PC-3 (cell line): ENCODE measurements at regions not wholly inside any gene's neighbourhood (a gene's known extent, or its start where the extent isn't known, plus 50 kb on each side); places are given as distances from the start of the nearest gene placed in this dataset.

ENCODE experiments used
- ATAC-seq: fragments of 200-7000 bp; cut with Tn5 transposase; 2 replicates; pipeline ENCODE4 v1.9.1; 2020; ENCODE audit warnings: mild to moderate bottlenecking, moderate library complexity
- BruUV-seq: library from RNA; stranded (reverse); fragments of 400-500 nt; replicated peaks from 2 replicates; lab custom pipeline; 2021; lab: Mats Ljungman, UMichigan
- CTCF ChIA-PET: fragments of 300-600 bp; sonication (Branson Sonifier 250); formaldehyde crosslinking; loops from one replicate; lab custom pipeline; 2022; ENCODE audit warnings: antibody characterized with exemption; lab: Charles Lee
- POLR2A ChIA-PET: fragments of 300-600 bp; sonication (Branson Sonifier 250); formaldehyde crosslinking; loops from one replicate; lab custom pipeline; 2022; ENCODE audit warnings: antibody characterized with exemption; ENCODE audit not compliant: unreplicated experiment; lab: Charles Lee
- DNase-seq: peaks from one replicate; pipeline ENCODE4 v3.0.0-alpha.2; 2015
- H2AFZ ChIP-seq: fragments of 300-600 bp; sonication (generic); 2 replicates; pipeline ENCODE4 v1.6.0; 2016; ENCODE audit warnings: antibody characterized with exemption, low read length
- H3F3A ChIP-seq: fragments of 300-600 bp; sonication (generic); one replicate; pipeline ENCODE4 v1.6.0; 2017; ENCODE audit warnings: antibody characterized with exemption, low read length, control low read depth, mild to moderate bottlenecking; ENCODE audit not compliant: unreplicated experiment
- H3K27ac ChIP-seq: fragments of 300-600 bp; sonication (generic); 2 replicates; pipeline ENCODE4 v1.5.1; 2016; ENCODE audit warnings: mild to moderate bottlenecking, low read length
- H3K27me3 ChIP-seq: fragments of 300-600 bp; sonication (generic); 2 replicates; pipeline ENCODE4 v1.6.1; 2016; ENCODE audit warnings: low read length, mixed read lengths
- H3K36me3 ChIP-seq: fragments of 300-600 bp; sonication (generic); 2 replicates; pipeline ENCODE4 v1.6.1; 2016; ENCODE audit warnings: low read depth, mixed run types, low read length, mixed read lengths
- H3K4me1 ChIP-seq: fragments of 300-600 bp; sonication (generic); 2 replicates; pipeline ENCODE4 v1.5.1; 2016; ENCODE audit warnings: low read length; ENCODE audit not compliant: insufficient read depth
- H3K4me2 ChIP-seq: fragments of 300-600 bp; sonication (generic); 2 replicates; pipeline ENCODE4 v1.6.0; 2016; ENCODE audit warnings: low read length
- H3K4me3 ChIP-seq: fragments of 300-600 bp; sonication (generic); 2 replicates; pipeline ENCODE4 v1.5.1; 2016; ENCODE audit warnings: mild to moderate bottlenecking, low read length, mixed read lengths
- H3K79me2 ChIP-seq: fragments of 300-600 bp; sonication (generic); 2 replicates; pipeline ENCODE4 v1.6.1; 2017; ENCODE audit warnings: low read length, mixed read lengths
- H3K9ac ChIP-seq: fragments of 300-600 bp; sonication (generic); 2 replicates; pipeline ENCODE4 v1.6.0; 2016; ENCODE audit warnings: mild to moderate bottlenecking, low read length
- H3K9me2 ChIP-seq: fragments of 300-600 bp; sonication (generic); replicated peaks from 2 replicates; pipeline ENCODE4 v1.6.1; 2016; ENCODE audit warnings: mixed run types, low read length, mixed read lengths
- H3K9me3 ChIP-seq: fragments of 300-600 bp; sonication (generic); 2 replicates; pipeline ENCODE4 v1.6.1; 2016; ENCODE audit warnings: low read length, mixed read lengths
- H4K20me1 ChIP-seq: fragments of 300-600 bp; sonication (generic); 2 replicates; pipeline ENCODE4 v1.6.1; 2016; ENCODE audit warnings: low read length, mixed read lengths
- CTCF ChIP-seq: fragments of 300-600 bp; sonication (generic); conservative IDR thresholded peaks from 2 replicates; pipeline ENCODE4 v1.5.1; 2017; ENCODE audit warnings: antibody characterized with exemption, low read depth, mild to moderate bottlenecking, low read length
- EZH2 ChIP-seq: fragments of 300-600 bp; sonication (generic); IDR thresholded peaks from one replicate; pipeline ENCODE4 v1.6.1; 2017; ENCODE audit warnings: antibody characterized with exemption, mild to moderate bottlenecking, low read length; ENCODE audit not compliant: unreplicated experiment
- EZH2phosphoT487 ChIP-seq: fragments of 300-600 bp; sonication (generic); IDR thresholded peaks from 2 replicates; pipeline ENCODE4 v1.6.1; 2018; ENCODE audit warnings: mild to moderate bottlenecking, antibody characterized with exemption, low read length, borderline replicate concordance
- intact Hi-C: fragments of 100-400 bp; cut with micrococcal nuclease; formaldehyde crosslinking; loops from 2 replicates; pipeline ENCODE4 v1.9.0; 2023

DNA sequence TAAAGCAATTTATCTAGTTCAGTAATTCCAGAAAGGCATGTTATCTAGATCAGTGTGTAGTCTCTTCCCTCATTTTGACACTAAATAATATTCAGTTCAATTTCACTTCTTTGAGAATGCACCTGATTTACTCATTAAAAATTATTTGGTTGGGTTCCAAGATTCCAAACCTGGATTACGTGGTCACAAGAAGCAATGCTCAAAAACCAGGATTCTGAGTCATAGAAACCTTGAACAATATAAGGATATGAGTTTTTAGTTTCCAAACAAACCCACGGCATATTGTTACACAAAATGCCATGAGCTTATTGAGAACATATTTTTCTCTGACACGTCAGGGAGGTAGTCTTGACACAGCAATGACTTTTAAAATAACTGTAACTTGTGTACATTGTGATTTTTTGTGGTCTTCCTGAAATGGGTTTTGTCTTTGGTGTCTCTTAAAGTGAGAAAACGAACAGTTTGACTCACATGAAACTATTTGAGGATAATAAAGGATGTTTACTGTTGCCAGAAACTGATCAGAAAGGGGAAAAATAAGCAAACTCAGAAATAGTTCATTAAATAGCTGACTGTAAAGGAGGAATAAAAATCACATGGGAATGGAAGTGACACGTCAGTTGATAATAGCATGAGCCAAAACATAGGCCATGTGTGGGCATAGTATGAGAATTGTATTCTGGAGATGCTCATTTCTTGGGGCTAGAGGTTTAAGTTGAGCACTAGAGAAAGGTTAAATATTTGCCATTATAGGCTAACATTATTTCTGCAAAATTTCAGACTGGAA lies 617.7 kb upstream of the CDH2 start:
- Histone ChIP-seq H3K36me3 (no peaks in the 10 kb centered on the region), H2AFZ (no peak overlapping the region), H3K9me2 (no peaks in the 10 kb centered on the region), H3K4me3 (peak overlapping the region; percentile 5; the same call in 1 of the 2 replicates), H3K79me2 (no peaks in the 10 kb centered on the region), H3K4me2 (peak overlapping the region; percentile 67), H3K27ac (peak overlapping the region; percentile 89), H3K9ac (peak overlapping the region; percentile 56), H3K4me1 (peaks cover 51% of the 10 kb centered on the region), H3K27me3 (no peaks in the 10 kb centered on the region), H4K20me1 (no peaks in the 10 kb centered on the region), H3F3A (peaks cover 8% of the 10 kb centered on the region), H3K9me3 (no peaks in the 10 kb centered on the region)
- intact Hi-C loops = loop anchor here (2.0 kb wide), 1 partner anchor 40 kb away; no protein-coding TSS in a partner anchor
- TF ChIP-seq CTCF (no peak), EZH2 (no peak), EZH2phosphoT487 (no peak)
- peak; percentile 97 for DNase-seq
- no TSS peak for BruUV-seq
- ChIA-PET CTCF (interaction anchor here (0.6 kb wide), 1 partner anchor 750 kb away, joined by 3 read pairs; no protein-coding TSS in a partner anchor), POLR2A (interaction anchor here (0.7 kb wide), 1 partner anchor 916 kb away, joined by 5 read pairs; no protein-coding TSS in a partner anchor)
- ATAC-seq = peak; percentile 92

DNA sequence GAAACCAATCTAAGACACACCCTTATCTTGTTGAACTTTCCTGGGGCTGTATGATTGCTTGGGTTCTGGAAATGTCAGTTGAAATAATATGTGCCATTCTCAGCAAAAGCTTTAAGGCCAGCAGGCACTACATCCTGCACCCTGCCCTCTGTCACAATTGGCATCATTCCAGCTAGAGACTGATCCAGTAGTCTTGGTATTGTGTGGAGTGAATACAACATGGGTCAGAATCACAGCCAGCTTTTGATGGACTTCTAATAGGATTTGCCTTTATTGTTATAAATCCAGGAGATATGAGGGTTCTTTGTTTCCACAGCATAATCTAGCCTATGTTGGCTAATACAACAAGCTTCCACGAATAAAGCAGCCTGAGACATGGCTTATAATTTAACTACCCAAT lies 617.0 kb upstream of the CDH2 start:
- Histone ChIP-seq H2AFZ (no peak overlapping the region), H3K27ac (peak overlapping the region; percentile 89), H3K4me2 (peak overlapping the region; percentile 44), H3K79me2 (no peaks in the 10 kb centered on the region), H3K36me3 (no peaks in the 10 kb centered on the region), H3K4me3 (no peak overlapping the region), H3K9me2 (no peaks in the 10 kb centered on the region), H3K9ac (no peak overlapping the region), H4K20me1 (no peaks in the 10 kb centered on the region), H3K4me1 (peaks cover 51% of the 10 kb centered on the region), H3K27me3 (no peaks in the 10 kb centered on the region), H3K9me3 (no peaks in the 10 kb centered on the region), H3F3A (peaks cover 8% of the 10 kb centered on the region)
- ChIA-PET CTCF (interaction anchor here (0.6 kb wide), 1 partner anchor 751 kb away, joined by 3 read pairs; no protein-coding TSS in a partner anchor), POLR2A (no interaction called here)
- TF ChIP-seq CTCF = no peak
- TF ChIP-seq EZH2 = no peak
- TF ChIP-seq EZH2phosphoT487 = no peak
- no TSS peak for BruUV-seq
- ATAC-seq = peak; percentile 5
- intact Hi-C loops = loop anchor here (2.0 kb wide), 1 partner anchor 41 kb away; no protein-coding TSS in a partner anchor
- DNase-seq = peak; percentile 26
